GM10248 (cell line): ENCODE measurements at regions not wholly inside any gene's neighbourhood (a gene's known extent, or its start where the extent isn't known, plus 50 kb on each side); places are given as distances from the start of the nearest gene placed in this dataset.

Experiments used
- CTCF ChIA-PET: fragments of 300-600 bp; sonication (Branson Sonifier 250); formaldehyde crosslinking; extraction: SDS; loops from one replicate; lab custom pipeline; 2021; ENCODE audit warnings: antibody characterized with exemption; lab: Yijun Ruan, JAX
- POLR2A ChIA-PET: fragments of 350-650 bp; sonication (Branson Sonifier 250); formaldehyde crosslinking; extraction: SDS; loops from one replicate; lab custom pipeline; 2020; ENCODE audit warnings: antibody characterized with exemption; lab: Yijun Ruan, JAX
- DNase-seq: peaks from one replicate; pipeline ENCODE4 v3.0.0; 2012; ENCODE audit errors: extremely low spot score
- CTCF ChIP-seq: IDR thresholded peaks from 2 replicates; pipeline ENCODE4 v1.5.1; 2012; ENCODE audit warnings: mild to moderate bottlenecking, low read depth; ENCODE audit errors: extremely low read depth, missing control alignments, control extremely low read depth

- no peak for DNase-seq
- ChIA-PET POLR2A (no interaction called here), CTCF (no interaction called here)
- TF ChIP-seq CTCF, result no peak
These were observed 91.1 kb upstream of the SLC38A4 start for GRCh38 chr12:46916796-46917419.

- DNase-seq, result no peak
- CTCF ChIA-PET, result no interaction called here
- TF ChIP-seq CTCF, result no peak
- POLR2A ChIA-PET, result no interaction called here
These were observed 92.0 kb upstream of the SLC38A4 start for GRCh38 chr12:46917821-46918220.

DNA sequence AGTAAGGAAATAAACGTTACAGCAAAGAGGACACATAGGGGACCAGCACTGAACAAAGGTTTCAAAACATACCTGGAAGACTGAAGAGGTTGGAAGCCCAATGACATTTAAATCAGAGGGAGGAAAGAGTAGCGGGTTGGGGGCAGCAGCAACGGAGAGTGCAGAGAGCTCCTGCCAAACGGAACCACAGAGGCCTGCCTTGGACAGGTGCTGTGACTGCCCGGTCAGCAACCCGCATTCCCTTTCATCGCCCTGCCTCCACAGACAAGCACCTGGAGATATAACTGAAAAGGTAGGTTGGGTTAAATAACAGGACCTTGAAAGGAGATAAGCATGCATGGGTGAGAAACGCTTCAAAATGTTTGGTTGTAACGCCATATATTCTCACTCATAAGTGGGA is 92.8 kb upstream of the SLC38A4 start:
- ChIA-PET CTCF (no interaction called here), POLR2A (no interaction called here)
- no peak for DNase-seq
- TF ChIP-seq CTCF, result no peak

DNA sequence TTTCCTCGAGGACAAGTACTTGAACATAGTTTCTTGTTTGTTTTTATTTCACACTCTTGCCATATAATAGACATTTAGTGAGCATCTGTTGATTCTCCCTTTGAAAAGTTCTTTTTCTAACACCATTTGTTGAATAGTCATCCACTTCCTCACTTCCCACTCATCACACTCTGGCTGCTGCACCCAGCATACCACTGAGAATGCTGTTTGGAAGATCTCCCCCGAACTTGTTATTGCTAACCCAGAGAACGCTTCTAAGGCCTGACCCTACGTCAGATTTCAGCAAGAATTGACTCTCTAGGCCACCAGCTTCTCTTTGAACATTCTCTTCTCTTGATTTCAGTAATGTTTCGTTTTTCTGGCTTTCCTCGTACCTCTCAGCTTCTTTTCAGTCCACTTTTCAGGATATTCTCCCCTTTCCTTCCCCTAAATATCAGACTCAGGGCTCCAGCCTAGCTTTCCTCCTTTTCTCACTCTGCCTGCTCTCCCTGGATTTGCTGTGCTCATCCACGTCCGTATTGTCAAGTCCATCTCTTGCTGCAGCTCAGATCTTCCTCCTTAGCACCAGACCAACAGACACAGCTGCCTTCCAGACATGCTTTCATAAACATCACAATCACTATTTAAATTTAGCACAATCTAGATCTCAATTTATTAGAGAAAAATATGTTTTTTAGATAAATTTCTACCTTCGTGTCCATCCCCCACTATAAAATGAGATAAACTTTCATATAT is 94.0 kb upstream of the SLC38A4 start:
- POLR2A ChIA-PET, result no interaction called here
- no peak for DNase-seq
- no peak for TF ChIP-seq CTCF
- CTCF ChIA-PET, result no interaction called here

DNA sequence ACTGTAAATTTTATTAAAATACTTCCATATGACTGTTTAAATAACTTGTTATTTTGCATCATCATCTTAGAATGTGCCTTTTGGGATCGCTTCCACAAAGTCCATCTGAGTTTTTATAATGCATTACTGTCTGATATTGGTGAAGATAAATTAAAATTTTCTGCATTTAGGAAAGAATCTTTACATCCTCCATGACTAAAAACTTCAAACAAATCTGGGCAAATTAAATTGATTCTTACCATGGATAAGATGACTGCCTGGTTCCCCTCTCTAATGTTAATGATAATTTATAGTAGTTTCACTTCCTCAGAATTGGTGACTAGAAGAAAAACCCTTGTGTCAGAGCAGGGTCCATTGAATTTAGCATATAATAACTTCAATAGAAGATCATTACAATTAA is 94.7 kb upstream of the SLC38A4 start:
- no peak for TF ChIP-seq CTCF
- peak; percentile 26 for DNase-seq
- ChIA-PET POLR2A (no interaction called here), CTCF (no interaction called here)

DNA sequence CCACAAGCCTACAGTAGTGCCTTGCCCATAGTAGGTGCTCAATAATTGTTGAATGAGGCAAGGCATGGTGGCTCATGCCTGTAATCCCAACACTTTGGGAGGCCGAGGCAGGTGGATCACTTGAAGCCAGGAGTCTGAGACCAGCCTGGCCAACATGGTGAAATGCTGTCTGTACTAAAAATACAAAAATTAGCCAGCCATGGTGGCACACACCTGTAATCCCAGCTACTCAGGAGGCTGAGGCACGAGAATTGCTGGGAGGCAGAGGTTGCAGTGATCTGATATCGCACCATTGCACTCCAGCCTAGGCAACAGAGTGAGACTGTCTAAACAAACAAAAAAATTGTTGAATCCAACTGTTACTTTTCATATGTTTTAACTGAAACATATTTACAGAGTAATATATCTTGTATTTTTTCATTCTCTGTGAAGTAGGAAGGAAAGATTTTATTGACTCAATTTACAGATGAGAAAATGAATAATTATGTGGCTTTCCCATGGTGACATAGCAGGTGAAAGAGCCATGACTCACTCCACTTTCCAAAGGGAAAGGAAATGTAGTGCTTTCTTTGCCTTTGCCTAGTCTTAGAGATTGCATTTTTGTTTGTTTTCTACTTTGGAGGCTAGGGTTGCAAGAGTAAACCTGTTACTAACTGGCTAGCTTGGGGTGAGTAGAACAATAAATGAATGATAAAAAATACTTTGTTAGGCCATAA is 95.4 kb upstream of the SLC38A4 start:
- DNase-seq, result no peak
- no peak for TF ChIP-seq CTCF
- ChIA-PET CTCF (no interaction called here), POLR2A (no interaction called here)
